Naive thymus-derived CD8-positive, alpha-beta T cell (primary cell): ENCODE measurements at regions not wholly inside any gene's neighbourhood (a gene's known extent, or its start where the extent isn't known, plus 50 kb on each side); places are given as distances from the start of the nearest gene placed in this dataset.
"Not testable (repeated sequence)": the region's sequence is repeated elsewhere in the genome, so short reads cannot be mapped to it uniquely, and the experiment has no call there.

Experiments used
- ATAC-seq, 2 donors: fragments of 150-1000 bp; cut with Tn5 transposase in 1 of 2; sonication (Bioruptor Pico), chemical (Tn5 transposase) in 1 of 2; 1 replicate in 1 of 2; 2 replicates in 1 of 2; pipeline ENCODE4 v1.10.0; 2021; ENCODE audit warnings: mild to moderate bottlenecking in 2 of 2, moderate library complexity in 2 of 2
- POLR2A ChIA-PET: fragments of 350-600 bp; sonication (Branson Sonifier 250); formaldehyde crosslinking; loops from one replicate; lab custom pipeline; 2021; ENCODE audit warnings: antibody characterized with exemption; lab: Charles Lee
- DNase-seq, 10 donors: peaks; one replicate each; pipeline versions ENCODE4 v3.0.0 to v3.0.0-alpha.2; 2020 to 2022
- H3K27ac Mint-ChIP-seq, 10 donors: one replicate each; pipeline ENCODE4 v1.8.0; 2020 to 2022; ENCODE audit warnings: mild to moderate bottlenecking in 10 of 10, mixed read lengths in 10 of 10, moderate library complexity in 4 of 10, inconsistent platforms in 1 of 10
- H3K27me3 Mint-ChIP-seq, 5 donors: one replicate each; pipeline ENCODE4 v1.8.0; 2021 to 2022; ENCODE audit warnings: mixed read lengths in 5 of 5
- H3K36me3 Mint-ChIP-seq, 3 donors: one replicate each; pipeline ENCODE4 v1.8.0; 2020 to 2022; ENCODE audit warnings: mixed read lengths in 3 of 3, mild to moderate bottlenecking in 2 of 3, inconsistent platforms in 1 of 3
- H3K4me1 Mint-ChIP-seq, 4 donors: one replicate each; pipeline ENCODE4 v1.8.0; 2021 to 2022; ENCODE audit warnings: mixed read lengths in 4 of 4
- H3K4me3 Mint-ChIP-seq, 10 donors: one replicate each; pipeline ENCODE4 v1.8.0; 2020 to 2022; ENCODE audit warnings: mild to moderate bottlenecking in 10 of 10, mixed read lengths in 10 of 10, moderate library complexity in 6 of 10, inconsistent platforms in 1 of 10
- H3K9me3 Mint-ChIP-seq, 9 donors: one replicate each; pipeline ENCODE4 v1.8.0; 2020 to 2022; ENCODE audit warnings: mixed read lengths in 9 of 9, mild to moderate bottlenecking in 3 of 9, inconsistent platforms in 1 of 9, moderate library complexity in 1 of 9

GRCh38 chr1:90349510-90349909 is 354.6 kb downstream of the ZNF326 start:
- H3K27me3 Mint-ChIP-seq = peaks cover 0 to 8% (median 2%) of the 10 kb centered on the region in 5 donors
- ATAC-seq = no peak
- no peaks in the 10 kb centered on the region for H3K4me1 Mint-ChIP-seq
- peaks cover 0 to 13% (median 0%) of the 10 kb centered on the region in 3 donors for H3K36me3 Mint-ChIP-seq
- no peak for DNase-seq
- peaks cover 0 to 25% (median 10%) of the 10 kb centered on the region in 9 donors for H3K9me3 Mint-ChIP-seq
- POLR2A ChIA-PET = no interaction called here
- H3K4me3 Mint-ChIP-seq = no peak overlapping the region
- H3K27ac Mint-ChIP-seq = no peak overlapping the region

DNA sequence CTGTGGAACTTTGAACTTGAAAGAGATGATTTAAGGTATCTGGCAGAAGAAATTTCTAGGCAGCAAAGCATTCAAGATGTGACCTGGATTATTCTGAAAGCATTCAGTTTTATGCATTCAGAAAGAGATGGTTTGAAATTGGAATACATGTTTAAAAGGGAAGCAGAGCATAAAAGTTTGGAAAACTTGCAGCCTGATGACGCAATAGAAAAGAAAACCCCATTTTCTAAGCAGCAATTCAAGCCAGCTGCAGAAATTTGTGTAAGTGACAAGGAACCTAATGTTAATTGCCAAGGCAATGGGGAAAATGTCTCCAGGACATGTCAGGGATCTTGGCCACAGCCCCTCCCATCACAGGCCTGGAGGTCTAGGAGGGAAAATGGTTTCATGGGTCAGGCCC is 354.0 kb downstream of the ZNF326 start:
- DNase-seq (no peak), ATAC-seq (no peak)
- H3K9me3 Mint-ChIP-seq = peaks cover 0 to 25% (median 10%) of the 10 kb centered on the region in 9 donors
- H3K27ac Mint-ChIP-seq = no peak overlapping the region
- peaks cover 0 to 13% (median 0%) of the 10 kb centered on the region in 3 donors for H3K36me3 Mint-ChIP-seq
- POLR2A ChIA-PET = no interaction called here
- H3K27me3 Mint-ChIP-seq = peaks cover 0 to 8% (median 2%) of the 10 kb centered on the region in 5 donors
- H3K4me3 Mint-ChIP-seq = no peak overlapping the region
- H3K4me1 Mint-ChIP-seq = no peaks in the 10 kb centered on the region

- peaks cover 0 to 13% (median 0%) of the 10 kb centered on the region in 3 donors for H3K36me3 Mint-ChIP-seq
- H3K9me3 Mint-ChIP-seq = peaks cover 0 to 25% (median 10%) of the 10 kb centered on the region in 9 donors
- DNase-seq, H3K27ac Mint-ChIP-seq, H3K4me3 Mint-ChIP-seq, H3K27me3 Mint-ChIP-seq, POLR2A ChIA-PET, ATAC-seq, H3K4me1 Mint-ChIP-seq: not testable (repeated sequence)
Observed at GRCh38 chr1:90348459-90348858, 353.5 kb downstream of the ZNF326 start.

GRCh38 chr1:90347366-90347765 is 352.5 kb downstream of the ZNF326 start:
- no peak overlapping the region for H3K27ac Mint-ChIP-seq
- H3K4me1 Mint-ChIP-seq = no peaks in the 10 kb centered on the region
- peaks cover 0 to 13% (median 0%) of the 10 kb centered on the region in 3 donors for H3K36me3 Mint-ChIP-seq
- POLR2A ChIA-PET = no interaction called here
- H3K27me3 Mint-ChIP-seq = peaks cover 0 to 4% (median 2%) of the 10 kb centered on the region in 5 donors
- ATAC-seq = no peak
- H3K9me3 Mint-ChIP-seq = peaks cover 0 to 25% (median 10%) of the 10 kb centered on the region in 9 donors
- H3K4me3 Mint-ChIP-seq = no peak overlapping the region
- DNase-seq = no peak

DNA sequence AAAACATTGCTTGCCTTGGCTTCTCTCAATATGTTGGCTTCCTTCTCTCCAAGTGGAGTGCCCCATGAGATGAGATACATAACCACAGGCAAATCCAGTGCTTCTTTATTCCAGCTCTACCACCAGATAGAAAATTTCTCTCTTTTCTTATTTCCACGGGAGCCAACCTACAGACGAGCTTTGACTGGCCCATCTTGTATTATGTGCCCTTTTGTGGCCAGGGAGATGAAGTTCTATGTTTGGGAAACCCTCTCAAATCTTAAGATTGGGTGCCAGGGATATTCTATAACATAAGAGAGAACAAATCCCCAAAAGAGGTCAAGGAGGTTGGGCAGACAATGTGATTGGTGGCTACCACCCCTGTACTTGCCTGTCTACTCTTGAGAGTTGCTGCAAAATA is 351.8 kb downstream of the ZNF326 start:
- H3K27me3 Mint-ChIP-seq = peaks cover 0 to 4% (median 2%) of the 10 kb centered on the region in 5 donors
- H3K36me3 Mint-ChIP-seq = peaks cover 0 to 13% (median 0%) of the 10 kb centered on the region in 3 donors
- H3K27ac Mint-ChIP-seq = no peak overlapping the region
- DNase-seq (no peak), ATAC-seq (no peak)
- H3K4me1 Mint-ChIP-seq = no peaks in the 10 kb centered on the region
- H3K9me3 Mint-ChIP-seq = peaks cover 0 to 25% (median 10%) of the 10 kb centered on the region in 9 donors
- POLR2A ChIA-PET = no interaction called here
- no peak overlapping the region for H3K4me3 Mint-ChIP-seq

- peaks cover 0 to 25% (median 10%) of the 10 kb centered on the region in 9 donors for H3K9me3 Mint-ChIP-seq
- POLR2A ChIA-PET = no interaction called here
- no peak overlapping the region for H3K4me3 Mint-ChIP-seq
- no peak overlapping the region for H3K27ac Mint-ChIP-seq
- DNase-seq (no peak), ATAC-seq (no peak)
- H3K4me1 Mint-ChIP-seq = no peaks in the 10 kb centered on the region
- H3K36me3 Mint-ChIP-seq = peaks cover 0 to 13% (median 0%) of the 10 kb centered on the region in 3 donors
- H3K27me3 Mint-ChIP-seq = peaks cover 0 to 4% (median 2%) of the 10 kb centered on the region in 5 donors
Observed at GRCh38 chr1:90346349-90346748, 351.4 kb downstream of the ZNF326 start.

GRCh38 chr1:90344963-90345730 is 350.2 kb downstream of the ZNF326 start:
- no peak for ATAC-seq
- Mint-ChIP-seq H3K4me1 (peaks cover 4 to 8% (median 6%) of the 10 kb centered on the region in 4 donors), H3K9me3 (peaks cover 0 to 22% (median 10%) of the 10 kb centered on the region in 9 donors), H3K27me3 (peaks cover 0 to 4% (median 2%) of the 10 kb centered on the region in 5 donors), H3K4me3 (no peak overlapping the region), H3K36me3 (peaks cover 0 to 13% (median 0%) of the 10 kb centered on the region in 3 donors), H3K27ac (no peak overlapping the region)
- DNase-seq = no peak
- POLR2A ChIA-PET = no interaction called here

DNA sequence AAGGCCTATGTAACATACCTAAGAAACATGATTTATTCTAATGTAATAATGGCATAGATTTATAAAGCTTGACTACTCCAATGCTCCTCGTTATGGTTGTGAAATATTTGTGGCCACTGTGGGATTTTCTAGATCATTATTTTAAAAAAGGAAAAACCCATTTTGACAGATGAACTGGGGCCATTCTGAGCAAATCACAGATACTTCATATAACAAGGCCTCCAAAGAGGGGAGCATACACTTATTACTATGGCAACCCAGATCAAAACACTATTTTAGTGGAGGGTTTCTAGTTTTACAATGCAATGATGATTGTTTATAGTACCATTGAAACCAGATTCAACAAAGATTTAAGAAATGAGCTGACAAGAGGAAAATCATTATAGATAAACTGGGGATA is 346.6 kb downstream of the ZNF326 start:
- Mint-ChIP-seq H3K27ac (no peak overlapping the region), H3K4me1 (peaks cover 9 to 18% (median 15%) of the 10 kb centered on the region in 4 donors), H3K9me3 (no peaks in the 10 kb centered on the region), H3K27me3 (peaks cover 0 to 5% (median 2%) of the 10 kb centered on the region in 5 donors), H3K36me3 (no peaks in the 10 kb centered on the region), H3K4me3 (no peak overlapping the region)
- DNase-seq (no peak), ATAC-seq (no peak)
- POLR2A ChIA-PET = no interaction called here

DNA sequence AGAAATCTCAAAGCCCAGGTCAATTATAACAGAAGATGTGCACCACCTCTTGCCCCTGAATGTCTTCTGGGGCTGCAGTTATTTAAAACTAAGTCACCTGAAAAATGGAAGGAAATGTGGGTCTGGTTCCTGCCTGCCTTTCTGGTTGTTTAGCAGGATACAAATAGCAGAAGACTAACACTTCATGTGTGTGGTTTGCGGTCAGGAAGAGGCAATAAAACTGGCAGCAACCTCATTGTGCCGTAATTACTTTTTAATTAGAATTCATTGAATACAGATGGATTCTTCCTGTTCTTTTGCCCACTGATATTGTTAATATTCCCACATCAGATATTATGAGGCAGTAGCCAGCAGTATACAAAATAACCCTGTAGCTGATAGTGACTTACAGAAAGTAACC is 345.7 kb downstream of the ZNF326 start:
- Mint-ChIP-seq H3K27ac (no peak overlapping the region), H3K9me3 (no peaks in the 10 kb centered on the region), H3K27me3 (peaks cover 0 to 8% (median 2%) of the 10 kb centered on the region in 5 donors), H3K36me3 (no peaks in the 10 kb centered on the region), H3K4me1 (peaks cover 9 to 18% (median 15%) of the 10 kb centered on the region in 4 donors), H3K4me3 (peak overlapping the region in 1 of 10 donors; percentile 12)
- POLR2A ChIA-PET = no interaction called here
- ATAC-seq (peak in 1 of 2 donors; percentile 53), DNase-seq (peak in 1 of 10 donors; percentile 9)

- POLR2A ChIA-PET = no interaction called here
- ATAC-seq (no peak), DNase-seq (no peak)
- Mint-ChIP-seq H3K27me3 (peaks cover 0 to 6% (median 0%) of the 10 kb centered on the region in 5 donors), H3K4me3 (peak overlapping the region in 1 of 10 donors; percentile 12), H3K4me1 (peaks cover 9 to 18% (median 15%) of the 10 kb centered on the region in 4 donors), H3K27ac (no peak overlapping the region), H3K9me3 (no peaks in the 10 kb centered on the region), H3K36me3 (no peaks in the 10 kb centered on the region)
Observed at GRCh38 chr1:90339811-90340210, 344.9 kb downstream of the ZNF326 start.

- no peak for ATAC-seq
- no peak for DNase-seq
- Mint-ChIP-seq H3K4me3 (no peak overlapping the region), H3K27ac (no peak overlapping the region), H3K9me3 (no peaks in the 10 kb centered on the region), H3K27me3 (peaks cover 0 to 6% (median 0%) of the 10 kb centered on the region in 5 donors), H3K4me1 (peaks cover 9 to 18% (median 15%) of the 10 kb centered on the region in 4 donors), H3K36me3 (no peaks in the 10 kb centered on the region)
- POLR2A ChIA-PET = no interaction called here
Observed at GRCh38 chr1:90336552-90337324, 341.8 kb downstream of the ZNF326 start.

- H3K4me1 Mint-ChIP-seq = peaks cover 9 to 17% (median 13%) of the 10 kb centered on the region in 4 donors
- POLR2A ChIA-PET = no interaction called here
- no peak overlapping the region for H3K4me3 Mint-ChIP-seq
- DNase-seq = no peak
- H3K36me3 Mint-ChIP-seq = no peaks in the 10 kb centered on the region
- H3K9me3 Mint-ChIP-seq = no peaks in the 10 kb centered on the region
- no peak overlapping the region for H3K27ac Mint-ChIP-seq
- H3K27me3 Mint-ChIP-seq = peaks cover 0 to 6% (median 0%) of the 10 kb centered on the region in 5 donors
- ATAC-seq = no peak
Observed at GRCh38 chr1:90335558-90335957, 340.6 kb downstream of the ZNF326 start.

DNA sequence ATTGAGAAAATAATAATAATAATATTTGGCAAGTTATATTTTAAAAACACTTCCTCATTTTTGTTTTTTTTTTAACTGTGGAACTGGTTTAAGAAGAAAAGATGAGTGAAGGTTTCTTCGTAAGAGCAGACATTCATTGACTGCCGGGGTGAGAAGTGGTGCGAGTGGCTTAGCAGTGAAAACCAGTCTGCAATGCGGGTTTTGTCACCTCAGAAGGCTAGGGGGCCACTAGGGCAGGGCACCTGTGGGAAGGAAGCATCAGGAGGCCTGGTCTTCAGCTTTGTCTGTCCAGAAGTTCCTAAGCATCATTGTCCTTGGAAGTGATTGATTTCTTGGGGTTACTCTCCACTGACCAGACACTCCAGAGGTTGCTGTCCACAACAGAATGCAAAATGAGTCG is 339.2 kb downstream of the ZNF326 start:
- POLR2A ChIA-PET = no interaction called here
- Mint-ChIP-seq H3K9me3 (no peaks in the 10 kb centered on the region), H3K27ac (no peak overlapping the region), H3K36me3 (no peaks in the 10 kb centered on the region), H3K4me3 (no peak overlapping the region), H3K4me1 (peaks cover 0 to 5% (median 0%) of the 10 kb centered on the region in 4 donors), H3K27me3 (peaks cover 0 to 8% (median 2%) of the 10 kb centered on the region in 5 donors)
- ATAC-seq = no peak
- no peak for DNase-seq
